Neural progenitor cell (in vitro differentiated cells): ENCODE measurements at regions not wholly inside any gene's neighbourhood (a gene's known extent, or its start where the extent isn't known, plus 50 kb on each side); places are given as distances from the start of the nearest gene placed in this dataset.
A peak's percentile ranks its signal among the peaks of the same experiment; 100 is the strongest.

Experiments used
- DNase-seq: peaks from one replicate; pipeline ENCODE4 v3.0.0-alpha.2; 2016; ENCODE audit warnings: low spot score
- H2AFZ ChIP-seq: fragments of 200-600 bp; sonication (generic); replicated peaks from 2 replicates; pipeline ENCODE4 v1.6.1; 2016; ENCODE audit warnings: antibody characterized with exemption
- H3F3A ChIP-seq: fragments of 200-600 bp; sonication (generic); 2 replicates; pipeline ENCODE4 v1.6.1; 2016; ENCODE audit warnings: antibody characterized with exemption, low read depth
- H3K27ac ChIP-seq: fragments of 200-600 bp; sonication (generic); 2 replicates; pipeline ENCODE4 v1.5.1; 2016; ENCODE audit warnings: mild to moderate bottlenecking
- H3K27me3 ChIP-seq: fragments of 200-600 bp; sonication (generic); 2 replicates; pipeline ENCODE4 v1.6.1; 2016; ENCODE audit warnings: mild to moderate bottlenecking, moderate library complexity
- H3K36me3 ChIP-seq: fragments of 200-600 bp; sonication (generic); 2 replicates; pipeline ENCODE4 v1.5.1; 2016
- H3K4me1 ChIP-seq: fragments of 200-600 bp; sonication (generic); 2 replicates; pipeline ENCODE4 v1.6.1; 2016; ENCODE audit warnings: mixed run types
- H3K4me2 ChIP-seq: fragments of 200-600 bp; sonication (generic); 2 replicates; pipeline ENCODE4 v1.6.1; 2016
- H3K4me3 ChIP-seq: fragments of 200-600 bp; sonication (generic); 2 replicates; pipeline ENCODE4 v1.5.1; 2016
- H3K79me2 ChIP-seq: fragments of 200-600 bp; sonication (generic); 2 replicates; pipeline ENCODE4 v1.6.1; 2016; ENCODE audit warnings: low read depth
- H3K9ac ChIP-seq: fragments of 200-600 bp; sonication (generic); 2 replicates; pipeline ENCODE4 v1.6.1; 2016
- H3K9me3 ChIP-seq: fragments of 200-600 bp; sonication (generic); 2 replicates; pipeline ENCODE4 v1.5.1; 2016; ENCODE audit warnings: low read depth
- H4K20me1 ChIP-seq: fragments of 200-600 bp; sonication (generic); 2 replicates; pipeline ENCODE4 v1.6.1; 2016; ENCODE audit warnings: low read depth
- H3K27ac Mint-ChIP-seq: 3 replicates; pipeline ENCODE4 v1.8.0; 2021; ENCODE audit warnings: mixed read lengths
- H3K27me3 Mint-ChIP-seq: 2 replicates; pipeline ENCODE4 v1.8.0; 2022; ENCODE audit warnings: low read depth, mild to moderate bottlenecking, inconsistent platforms, moderate library complexity, mixed read lengths; ENCODE audit not compliant: insufficient read depth
- H3K36me3 Mint-ChIP-seq: 3 replicates; pipeline ENCODE4 v1.8.0; 2021; ENCODE audit warnings: mixed read lengths
- H3K4me1 Mint-ChIP-seq: 3 replicates; pipeline ENCODE4 v1.8.0; 2021; ENCODE audit warnings: mixed read lengths
- H3K4me3 Mint-ChIP-seq: 3 replicates; pipeline ENCODE4 v1.8.0; 2021; ENCODE audit warnings: mild to moderate bottlenecking, moderate library complexity, mixed read lengths
- H3K9me3 Mint-ChIP-seq: 3 replicates; pipeline ENCODE4 v1.8.0; 2020; ENCODE audit warnings: mixed read lengths
- CTCF ChIP-seq: fragments of 200-600 bp; sonication (generic); IDR thresholded peaks from 2 replicates; pipeline ENCODE4 v1.5.1; 2017; ENCODE audit warnings: antibody characterized with exemption, mild to moderate bottlenecking
- EZH2 ChIP-seq: fragments of 200-600 bp; sonication (generic); IDR thresholded peaks from 2 replicates; pipeline ENCODE4 v1.6.1; 2017; ENCODE audit warnings: antibody characterized with exemption, mild to moderate bottlenecking, moderate library complexity
- EZH2phosphoT487 ChIP-seq: fragments of 200-600 bp; sonication (generic); IDR thresholded peaks from 2 replicates; pipeline ENCODE4 v1.6.1; 2017; ENCODE audit warnings: antibody characterized with exemption

- no peak for DNase-seq
- Histone ChIP-seq H2AFZ (no peak overlapping the region), H3K27ac (no peak overlapping the region), H3K27me3 (no peaks in the 10 kb centered on the region), H3K4me2 (no peak overlapping the region), H3K79me2 (no peaks in the 10 kb centered on the region), H3K9me3 (no peaks in the 10 kb centered on the region), H3K4me3 (no peak overlapping the region), H3K36me3 (no peaks in the 10 kb centered on the region), H3K9ac (no peak overlapping the region), H4K20me1 (no peaks in the 10 kb centered on the region), H3F3A (peaks cover 9% of the 10 kb centered on the region), H3K4me1 (peaks cover 16% of the 10 kb centered on the region)
- Mint-ChIP-seq H3K4me1 (peaks cover 8% of the 10 kb centered on the region), H3K27me3 (peaks cover 8% of the 10 kb centered on the region), H3K36me3 (no peaks in the 10 kb centered on the region), H3K9me3 (peaks cover 9% of the 10 kb centered on the region), H3K4me3 (no peak overlapping the region), H3K27ac (no peak overlapping the region)
- TF ChIP-seq EZH2phosphoT487 (no peak), CTCF (no peak), EZH2 (no peak)
Observed at GRCh38 chr13:59546178-59546577, 617.5 kb downstream of the DIAPH3 start.

- no peak overlapping the region for H3K4me2 ChIP-seq
- H3K4me3 ChIP-seq, result no peak overlapping the region
- no peaks in the 10 kb centered on the region for H3F3A ChIP-seq
- H3K27me3 Mint-ChIP-seq, result peaks cover 8% of the 10 kb centered on the region
- H3K27ac ChIP-seq, result no peak overlapping the region
- H3K4me1 Mint-ChIP-seq, result no peaks in the 10 kb centered on the region
- H3K9me3 ChIP-seq, result no peaks in the 10 kb centered on the region
- H3K4me3 Mint-ChIP-seq, result no peak overlapping the region
- H3K27me3 ChIP-seq, result no peaks in the 10 kb centered on the region
- H3K9me3 Mint-ChIP-seq, result peaks cover 12% of the 10 kb centered on the region
- peak overlapping the region; percentile 17 for H2AFZ ChIP-seq
- H3K9ac ChIP-seq, result no peak overlapping the region
- TF ChIP-seq EZH2phosphoT487 (no peak), EZH2 (no peak), CTCF (no peak)
- no peaks in the 10 kb centered on the region for H3K36me3 ChIP-seq
- H3K79me2 ChIP-seq, result no peaks in the 10 kb centered on the region
- no peaks in the 10 kb centered on the region for H4K20me1 ChIP-seq
- DNase-seq, result no peak
- peaks cover 5% of the 10 kb centered on the region for H3K4me1 ChIP-seq
- H3K27ac Mint-ChIP-seq, result no peak overlapping the region
- no peaks in the 10 kb centered on the region for H3K36me3 Mint-ChIP-seq
Observed at GRCh38 chr13:59547950-59548349, 615.8 kb downstream of the DIAPH3 start.

- H3K4me3 ChIP-seq, result no peak overlapping the region
- peaks cover 5% of the 10 kb centered on the region for H3K36me3 ChIP-seq
- no peak overlapping the region for H3K4me3 Mint-ChIP-seq
- no peaks in the 10 kb centered on the region for H3K4me1 ChIP-seq
- no peaks in the 10 kb centered on the region for H3K36me3 Mint-ChIP-seq
- no peaks in the 10 kb centered on the region for H3K9me3 ChIP-seq
- H3K4me1 Mint-ChIP-seq, result no peaks in the 10 kb centered on the region
- no peaks in the 10 kb centered on the region for H4K20me1 ChIP-seq
- H3K27me3 Mint-ChIP-seq, result peaks cover 4% of the 10 kb centered on the region
- TF ChIP-seq EZH2phosphoT487 (no peak), CTCF (no peak), EZH2 (no peak)
- no peaks in the 10 kb centered on the region for H3F3A ChIP-seq
- no peak overlapping the region for H3K27ac ChIP-seq
- DNase-seq, result no peak
- H3K27me3 ChIP-seq, result no peaks in the 10 kb centered on the region
- H3K27ac Mint-ChIP-seq, result no peak overlapping the region
- H3K9me3 Mint-ChIP-seq, result peaks cover 39% of the 10 kb centered on the region
- no peak overlapping the region for H3K9ac ChIP-seq
- no peak overlapping the region for H2AFZ ChIP-seq
- H3K4me2 ChIP-seq, result no peak overlapping the region
- H3K79me2 ChIP-seq, result no peaks in the 10 kb centered on the region
Observed at GRCh38 chr13:59562924-59563323, 600.8 kb downstream of the DIAPH3 start.

GRCh38 chr13:59566561-59566960 is 597.2 kb downstream of the DIAPH3 start:
- Mint-ChIP-seq H3K27ac (no peak overlapping the region), H3K36me3 (no peaks in the 10 kb centered on the region), H3K4me1 (peaks cover 3% of the 10 kb centered on the region), H3K9me3 (peaks cover 20% of the 10 kb centered on the region), H3K27me3 (peaks cover 4% of the 10 kb centered on the region), H3K4me3 (no peak overlapping the region)
- Histone ChIP-seq H4K20me1 (no peaks in the 10 kb centered on the region), H3K9me3 (no peaks in the 10 kb centered on the region), H3K4me1 (peaks cover 16% of the 10 kb centered on the region), H3K9ac (no peak overlapping the region), H3F3A (peaks cover 4% of the 10 kb centered on the region), H3K27ac (no peak overlapping the region), H3K79me2 (no peaks in the 10 kb centered on the region), H3K36me3 (no peaks in the 10 kb centered on the region), H3K4me2 (no peak overlapping the region), H3K27me3 (no peaks in the 10 kb centered on the region), H2AFZ (no peak overlapping the region), H3K4me3 (no peak overlapping the region)
- no peak for DNase-seq
- TF ChIP-seq CTCF, result no peak
- no peak for TF ChIP-seq EZH2phosphoT487
- no peak for TF ChIP-seq EZH2
